Epithelial cell of esophagus (primary cell): ENCODE measurements at regions not wholly inside any gene's neighbourhood (a gene's known extent, or its start where the extent isn't known, plus 50 kb on each side); places are given as distances from the start of the nearest gene placed in this dataset.

Experiments used
- DNase-seq: peaks from one replicate; pipeline ENCODE4 v3.0.0; 2010; ENCODE audit warnings: low read depth
- H3K4me3 ChIP-seq: 2 replicates; pipeline ENCODE4 v1.5.1; 2011; ENCODE audit warnings: mild to moderate bottlenecking, low read length, control low read depth
- TF ChIP-seq, protein P1 (sequence below): IDR thresholded peaks from 2 replicates; pipeline ENCODE4 v1.5.1; 2011; ENCODE audit warnings: low read depth, mild to moderate bottlenecking, low read length, control low read depth, inconsistent platforms; ENCODE audit not compliant: insufficient read depth; ENCODE audit errors: missing control alignments

DNA sequence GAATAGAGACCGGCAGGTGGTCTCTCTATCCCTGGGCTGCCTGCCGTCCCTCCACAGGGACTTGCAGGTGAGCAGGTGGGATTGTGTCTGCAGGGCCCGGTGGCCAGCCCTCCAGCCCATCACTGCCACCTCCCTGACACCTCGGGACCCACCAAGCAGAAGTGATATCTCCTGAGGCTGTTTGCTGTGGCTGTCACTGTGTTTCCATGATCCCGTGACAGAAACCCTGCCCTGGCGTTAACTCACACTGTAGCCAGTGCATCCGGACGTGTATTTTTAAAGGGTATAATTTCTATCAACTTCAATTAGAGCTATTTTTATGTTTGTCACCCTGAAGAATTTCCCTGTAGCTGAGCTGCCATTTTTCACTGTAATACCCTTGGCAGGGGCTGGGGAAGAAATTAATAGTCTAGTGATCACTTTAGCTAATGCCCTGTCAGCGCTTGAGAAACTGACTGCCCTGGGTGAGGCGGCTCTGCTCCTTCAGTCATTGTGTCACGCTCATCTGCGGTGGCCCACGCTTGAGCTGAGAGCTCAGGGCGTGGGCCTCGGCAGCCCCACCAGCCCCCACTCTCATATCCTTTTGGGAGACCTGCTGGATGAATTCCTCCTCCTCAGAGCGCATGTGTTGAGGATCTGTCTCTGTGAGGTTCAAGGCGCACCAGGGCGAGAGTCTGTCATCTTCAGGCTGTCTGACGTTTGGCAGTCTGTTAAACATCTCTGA, 229.9 kb upstream of the CIBAR2 start:
- TF ChIP-seq, protein P1, sequence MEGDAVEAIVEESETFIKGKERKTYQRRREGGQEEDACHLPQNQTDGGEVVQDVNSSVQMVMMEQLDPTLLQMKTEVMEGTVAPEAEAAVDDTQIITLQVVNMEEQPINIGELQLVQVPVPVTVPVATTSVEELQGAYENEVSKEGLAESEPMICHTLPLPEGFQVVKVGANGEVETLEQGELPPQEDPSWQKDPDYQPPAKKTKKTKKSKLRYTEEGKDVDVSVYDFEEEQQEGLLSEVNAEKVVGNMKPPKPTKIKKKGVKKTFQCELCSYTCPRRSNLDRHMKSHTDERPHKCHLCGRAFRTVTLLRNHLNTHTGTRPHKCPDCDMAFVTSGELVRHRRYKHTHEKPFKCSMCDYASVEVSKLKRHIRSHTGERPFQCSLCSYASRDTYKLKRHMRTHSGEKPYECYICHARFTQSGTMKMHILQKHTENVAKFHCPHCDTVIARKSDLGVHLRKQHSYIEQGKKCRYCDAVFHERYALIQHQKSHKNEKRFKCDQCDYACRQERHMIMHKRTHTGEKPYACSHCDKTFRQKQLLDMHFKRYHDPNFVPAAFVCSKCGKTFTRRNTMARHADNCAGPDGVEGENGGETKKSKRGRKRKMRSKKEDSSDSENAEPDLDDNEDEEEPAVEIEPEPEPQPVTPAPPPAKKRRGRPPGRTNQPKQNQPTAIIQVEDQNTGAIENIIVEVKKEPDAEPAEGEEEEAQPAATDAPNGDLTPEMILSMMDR, result no peak
- H3K4me3 ChIP-seq, result no peak overlapping the region
- DNase-seq, result no peak

DNA sequence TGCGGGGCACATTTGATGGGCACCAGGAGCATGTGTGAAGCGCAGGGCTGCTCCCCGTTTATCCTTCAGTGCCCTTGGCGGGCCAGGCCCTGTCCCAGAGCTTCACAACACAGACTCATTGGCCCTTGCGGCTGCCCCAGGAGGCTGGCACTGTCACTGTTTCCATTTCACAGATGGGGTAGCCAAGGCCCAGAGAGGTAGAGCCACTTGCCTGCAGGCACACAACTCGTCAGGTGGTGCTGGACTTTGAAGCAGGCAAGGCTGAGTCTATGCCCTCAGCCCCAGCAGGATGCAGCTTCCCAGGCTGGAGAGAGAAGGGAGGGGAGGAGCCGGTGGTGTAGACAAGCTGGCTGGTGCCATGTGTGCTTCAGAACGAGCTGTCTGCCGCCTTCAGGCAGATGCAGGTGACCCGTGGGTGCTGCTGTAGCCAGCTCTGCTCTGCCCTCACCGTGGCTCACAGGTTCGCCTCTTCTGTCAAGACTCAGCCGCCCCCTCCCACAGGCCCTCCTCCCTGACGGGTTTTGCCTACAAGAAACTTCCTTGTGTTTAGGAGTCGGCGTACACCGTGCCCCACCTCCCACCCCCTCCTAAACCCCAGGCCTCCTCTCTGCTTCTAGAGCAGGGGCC, 232.3 kb upstream of the CIBAR2 start:
- no peak for DNase-seq
- TF ChIP-seq, protein P1, result no peak
- H3K4me3 ChIP-seq, result no peak overlapping the region

DNA sequence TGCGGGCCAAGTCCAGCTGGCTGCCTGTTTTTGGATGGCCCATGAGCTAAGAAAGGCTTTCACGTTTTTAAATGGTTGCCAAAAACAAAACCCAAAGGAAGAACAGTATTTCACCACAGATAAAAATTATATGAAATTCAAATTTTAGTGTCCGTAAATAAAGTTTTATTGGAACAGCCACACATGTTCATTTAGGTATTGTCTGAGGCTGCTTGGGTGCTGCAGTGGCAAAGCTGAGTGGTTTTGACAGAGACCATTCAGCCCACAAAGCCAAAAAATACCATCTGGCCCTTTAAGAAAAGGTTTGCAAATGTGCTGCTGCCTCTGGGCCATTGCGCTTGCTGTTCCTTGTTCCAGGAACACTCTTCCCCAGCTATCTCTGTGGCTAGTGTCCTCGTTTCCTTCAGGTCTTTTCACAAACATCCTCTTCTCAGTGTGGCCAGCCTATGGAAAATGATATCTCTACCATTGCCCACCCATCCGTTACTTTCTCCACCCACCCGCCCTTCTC, 232.9 kb upstream of the CIBAR2 start:
- DNase-seq, result no peak
- TF ChIP-seq, protein P1, result no peak

GRCh38 chr16:85346404-85347212, 234.3 kb upstream of the CIBAR2 start:
- H3K4me3 ChIP-seq, result no peak overlapping the region
- TF ChIP-seq, protein P1, result no peak
- DNase-seq, result no peak

More for the DNA sequence above, 232.9 kb upstream of the CIBAR2 start:
- H3K4me3 ChIP-seq, result no peak overlapping the region

- peak; percentile 53 for DNase-seq
- TF ChIP-seq, protein P1, result peak; percentile 62
- no peak overlapping the region for H3K4me3 ChIP-seq
Measured at GRCh38 chr16:85347213-85347591, 234.9 kb upstream of the CIBAR2 start.

GRCh38 chr16:85348065-85348840, 236.0 kb upstream of the CIBAR2 start:
- TF ChIP-seq, protein P1, result no peak
- no peak overlapping the region for H3K4me3 ChIP-seq
- no peak for DNase-seq
